IMR-90 (cell line): ENCODE measurements at regions not wholly inside any gene's neighbourhood (a gene's known extent, or its start where the extent isn't known, plus 50 kb on each side); places are given as distances from the start of the nearest gene placed in this dataset.

Experiments
- CEBPB ChIP-seq: IDR thresholded peaks from 2 replicates; pipeline ENCODE4 v1.6.1; 2012; ENCODE audit warnings: low read depth, low read length, improper control_type of control experiment
- CTCF ChIP-seq: conservative IDR thresholded peaks from 2 replicates; pipeline ENCODE4 v1.5.1; 2012; ENCODE audit warnings: mild to moderate bottlenecking, low read depth, low read length, improper control_type of control experiment
- MAFK ChIP-seq: IDR thresholded peaks from 2 replicates; pipeline ENCODE4 v1.6.1; 2012; ENCODE audit warnings: low read depth, low read length, improper control_type of control experiment
- MXI1 ChIP-seq: IDR thresholded peaks from 2 replicates; pipeline ENCODE4 v1.6.1; 2012; ENCODE audit warnings: low read depth, mild to moderate bottlenecking, low read length, moderate library complexity, borderline replicate concordance
- NFE2L2 ChIP-seq: fragments of 150-350 bp; IDR thresholded peaks from 2 replicates; pipeline ENCODE4 v1.6.1; 2016; ENCODE audit warnings: low read depth, mild to moderate bottlenecking, low read length
- POLR2A ChIP-seq: IDR thresholded peaks from 2 replicates; pipeline ENCODE4 v1.6.1; 2012; ENCODE audit warnings: mild to moderate bottlenecking, low read depth, low read length
- RAD21 ChIP-seq: IDR thresholded peaks from 2 replicates; pipeline ENCODE4 v1.6.1; 2012; ENCODE audit warnings: low read length, improper control_type of control experiment
- RFX5 ChIP-seq: IDR thresholded peaks from 2 replicates; pipeline ENCODE4 v1.8.0; 2012; ENCODE audit warnings: low read depth, mild to moderate bottlenecking, low read length, moderate library complexity
- SMC3 ChIP-seq: fragments of 150-350 bp; IDR thresholded peaks from 2 replicates; pipeline ENCODE4 v1.6.1; 2016; ENCODE audit warnings: low read depth, mild to moderate bottlenecking, antibody characterized with exemption, low read length, moderate library complexity

- TF ChIP-seq CTCF (no peak), RFX5 (no peak), RAD21 (no peak), NFE2L2 (no peak), POLR2A (no peak), MXI1 (no peak), CEBPB (no peak), SMC3 (no peak), MAFK (no peak)
Observed at GRCh38 chr1:201653883-201654282, 115.0 kb downstream of the NAV1 start.
